Globus pallidus (tissue), 1 donor: ENCODE measurements at regions not wholly inside any gene's neighbourhood (a gene's known extent, or its start where the extent isn't known, plus 50 kb on each side); places are given as distances from the start of the nearest gene placed in this dataset.

Experiments
- DNase-seq: peaks from one replicate; pipeline ENCODE4 v3.0.0-alpha.2; 2015; ENCODE audit warnings: low spot score

DNA sequence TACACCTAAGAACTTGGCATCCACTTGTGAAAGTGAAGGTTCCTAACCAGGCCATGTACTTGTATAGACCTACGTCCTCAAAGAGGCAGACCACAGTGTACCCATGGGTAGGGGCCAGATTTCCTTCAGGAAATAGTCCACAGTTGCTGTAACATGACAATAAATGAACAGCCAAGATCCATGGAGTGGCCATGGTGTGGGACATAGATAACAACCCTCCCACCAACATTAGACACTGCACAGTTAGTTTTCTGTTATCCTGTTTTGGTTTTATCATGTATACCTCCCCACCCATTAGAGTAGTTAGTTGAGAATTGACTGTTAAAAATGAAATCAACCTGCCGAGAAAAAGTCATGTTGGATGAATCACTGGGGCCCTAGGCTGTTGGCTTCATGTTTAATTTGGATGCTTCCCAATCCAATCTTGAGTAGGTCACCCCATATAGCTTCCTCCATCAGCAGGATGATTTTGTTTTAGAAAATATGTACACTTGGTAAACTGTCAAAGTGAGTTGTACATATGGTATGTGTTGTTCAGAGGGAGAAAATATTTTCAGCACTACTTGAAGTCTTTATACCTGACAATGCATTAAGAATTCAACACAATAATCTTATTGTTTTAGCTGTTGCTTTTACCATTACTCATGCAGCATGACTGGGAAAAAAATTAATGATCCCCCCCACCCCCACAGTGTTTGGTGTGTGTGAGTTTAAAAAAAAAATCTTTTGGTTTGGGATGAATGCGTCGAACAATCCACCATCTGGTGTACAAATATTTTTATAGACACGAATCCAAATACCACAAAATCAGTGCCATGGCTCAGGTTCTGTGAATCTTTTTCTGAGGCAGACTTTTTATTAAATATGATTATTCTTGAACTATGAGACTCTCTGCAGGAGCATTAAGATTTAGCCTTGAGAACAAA lies 88.3 kb upstream of the ARHGAP29 start:
- no peak for DNase-seq

DNA sequence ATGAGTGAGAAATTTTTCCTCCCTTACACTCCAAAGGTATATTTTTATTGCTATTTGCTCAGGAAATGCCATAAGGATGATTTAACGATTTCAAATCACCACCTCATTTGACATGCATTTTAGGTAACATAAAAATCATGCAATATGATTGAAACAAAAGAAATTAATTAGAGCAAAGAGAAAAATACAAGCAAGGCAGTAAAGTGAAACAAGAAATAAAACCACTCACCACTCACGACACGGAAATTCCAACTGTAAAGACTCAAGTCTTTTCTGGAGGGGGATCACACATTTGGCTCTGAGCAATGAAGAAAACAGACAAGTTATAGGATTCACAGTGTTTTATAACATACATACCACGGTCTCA lies 86.8 kb upstream of the ARHGAP29 start:
- no peak for DNase-seq

- DNase-seq: no peak
These were observed 86.2 kb upstream of the ARHGAP29 start for GRCh38 chr1:94323311-94324177.

DNA sequence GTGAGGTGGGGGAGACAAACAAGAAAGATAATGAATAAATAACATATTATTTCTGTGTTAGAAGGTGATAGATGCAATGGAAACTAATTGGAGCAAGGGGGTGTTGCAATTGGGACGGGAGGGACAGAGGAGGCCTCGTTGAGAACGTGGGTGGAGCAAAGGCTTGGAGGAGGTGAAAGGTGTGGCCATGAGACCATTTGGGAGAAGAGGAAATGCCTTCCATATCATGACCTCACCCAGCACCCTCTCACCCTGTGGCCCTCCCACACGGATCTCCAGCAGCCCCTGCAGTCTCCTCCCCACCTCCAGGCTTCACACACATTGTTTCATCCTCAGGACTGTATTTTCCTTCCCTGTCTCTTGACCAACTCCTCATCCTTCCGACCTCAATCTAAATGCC lies 85.3 kb upstream of the ARHGAP29 start:
- DNase-seq: no peak

- no peak for DNase-seq
These were observed 84.3 kb upstream of the ARHGAP29 start for GRCh38 chr1:94321662-94322061.

- DNase-seq: no peak
These were observed 82.1 kb upstream of the ARHGAP29 start for GRCh38 chr1:94319319-94320102.

GRCh38 chr1:94318505-94319030 lies 81.2 kb upstream of the ARHGAP29 start:
- no peak for DNase-seq

- DNase-seq: no peak
These were observed 80.4 kb upstream of the ARHGAP29 start for GRCh38 chr1:94317790-94318188.

DNA sequence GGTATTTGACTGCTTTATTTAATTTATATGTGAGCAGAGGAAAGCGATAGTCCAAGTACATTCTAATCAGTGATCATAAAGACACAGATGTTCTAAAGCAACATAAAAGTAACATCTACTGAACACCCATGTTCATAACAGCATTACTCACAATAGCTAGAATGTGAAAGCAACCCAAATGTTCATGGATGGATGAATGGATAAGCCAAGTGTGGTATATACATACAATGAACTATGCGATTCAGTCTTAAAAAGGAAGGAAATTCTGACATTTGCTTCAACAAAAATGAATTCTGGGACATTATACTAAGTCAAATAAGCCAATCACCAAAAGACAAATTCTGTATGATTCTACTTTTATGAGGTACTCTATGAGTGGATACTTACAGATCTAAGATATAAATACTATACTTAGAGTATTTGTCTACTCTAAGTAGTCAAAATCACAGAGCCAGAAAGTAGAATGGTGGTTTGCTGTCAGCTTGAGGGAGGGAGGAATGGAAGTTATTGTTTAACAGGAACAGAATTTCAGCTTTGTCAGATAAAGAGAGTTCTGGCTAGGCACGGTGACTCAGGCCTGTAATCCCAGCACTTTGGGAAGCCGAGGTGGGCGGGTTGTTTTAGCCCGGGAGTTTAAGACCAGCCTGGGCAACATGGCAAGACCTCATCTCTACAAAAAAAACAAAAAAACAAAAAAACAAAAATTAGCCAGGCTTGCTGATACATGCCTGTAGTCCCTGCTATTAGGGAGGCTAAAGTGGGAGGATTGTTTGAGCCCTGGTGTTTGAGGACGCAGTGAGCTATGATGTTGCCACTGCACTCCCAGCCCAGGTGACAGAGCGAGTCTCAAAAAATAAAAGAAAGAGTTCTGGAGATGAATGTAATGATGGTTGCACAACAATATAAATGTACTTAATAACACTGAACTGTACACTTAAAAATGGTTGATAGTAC lies 79.7 kb upstream of the ARHGAP29 start:
- DNase-seq: no peak

GRCh38 chr1:94316183-94316582 lies 78.8 kb upstream of the ARHGAP29 start:
- DNase-seq: no peak

GRCh38 chr1:94315552-94316116 lies 78.2 kb upstream of the ARHGAP29 start:
- no peak for DNase-seq

GRCh38 chr1:94314222-94314858 lies 77.0 kb upstream of the ARHGAP29 start:
- no peak for DNase-seq

DNA sequence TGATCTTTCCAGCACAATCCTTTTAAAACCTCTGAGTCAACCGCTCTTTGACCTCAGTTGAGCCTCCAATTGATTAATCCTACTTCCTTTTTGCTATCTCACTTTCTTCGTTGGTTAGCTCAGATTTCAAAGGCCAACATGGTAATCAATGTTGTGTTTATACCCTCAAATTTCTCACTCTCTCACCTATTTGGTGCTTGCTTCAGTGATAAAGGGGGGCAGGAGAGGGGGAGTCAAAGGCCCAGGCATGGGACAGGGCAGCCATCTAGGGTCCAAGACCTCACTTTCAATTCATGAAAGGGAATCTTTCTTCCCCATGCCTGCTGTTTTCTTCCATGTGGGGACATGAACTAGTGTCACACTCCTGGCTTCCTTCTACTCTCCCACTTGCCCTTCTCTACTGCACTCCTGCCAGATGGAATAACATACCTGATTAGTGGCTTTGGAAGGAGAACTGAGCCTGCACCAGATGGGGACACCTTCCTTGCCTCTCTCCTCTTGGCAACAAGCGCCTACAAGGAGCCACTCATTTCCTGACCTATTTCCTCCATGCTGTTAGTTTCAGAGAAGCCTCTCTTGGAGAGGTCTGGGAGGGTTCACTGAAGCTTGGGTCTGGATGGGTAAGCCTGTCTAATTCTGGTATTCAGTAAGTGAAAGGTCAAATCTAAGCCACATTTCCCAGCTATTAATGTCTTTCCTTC lies 73.3 kb upstream of the ARHGAP29 start:
- DNase-seq: no peak

DNA sequence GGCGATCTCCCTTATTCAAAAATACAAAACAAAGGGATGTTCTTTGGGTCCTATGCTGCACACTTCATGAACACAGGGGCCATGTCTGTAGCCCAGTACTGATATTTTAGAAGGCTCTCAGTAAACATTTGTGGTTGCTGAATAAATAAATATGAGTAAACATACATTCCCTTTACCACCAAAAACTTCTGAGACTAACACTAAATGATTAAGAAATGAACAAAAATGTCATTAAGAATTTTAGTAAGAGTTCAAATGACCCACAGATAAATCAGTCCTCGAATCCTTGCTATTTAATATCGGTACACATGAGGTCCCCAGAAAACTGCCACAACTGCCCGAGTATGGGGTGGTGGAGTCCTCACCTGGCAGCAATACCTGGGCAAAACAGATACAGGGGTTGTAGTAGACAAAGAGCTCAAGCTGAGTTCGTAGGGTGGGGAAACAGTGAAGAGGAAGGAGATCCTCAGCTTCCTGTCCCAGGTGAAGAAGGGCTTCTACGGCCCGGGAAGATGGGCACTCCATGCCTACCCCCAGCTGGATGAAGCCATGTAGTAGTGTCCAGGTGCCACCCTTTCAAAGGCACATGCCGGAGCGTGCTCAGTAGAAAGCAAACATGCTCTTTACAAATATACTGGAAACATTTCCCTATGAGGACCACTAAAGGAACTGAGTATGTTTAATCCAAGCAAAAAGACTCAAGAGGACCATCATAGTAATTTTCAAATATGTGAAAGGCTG lies 72.6 kb upstream of the ARHGAP29 start:
- no peak for DNase-seq

DNA sequence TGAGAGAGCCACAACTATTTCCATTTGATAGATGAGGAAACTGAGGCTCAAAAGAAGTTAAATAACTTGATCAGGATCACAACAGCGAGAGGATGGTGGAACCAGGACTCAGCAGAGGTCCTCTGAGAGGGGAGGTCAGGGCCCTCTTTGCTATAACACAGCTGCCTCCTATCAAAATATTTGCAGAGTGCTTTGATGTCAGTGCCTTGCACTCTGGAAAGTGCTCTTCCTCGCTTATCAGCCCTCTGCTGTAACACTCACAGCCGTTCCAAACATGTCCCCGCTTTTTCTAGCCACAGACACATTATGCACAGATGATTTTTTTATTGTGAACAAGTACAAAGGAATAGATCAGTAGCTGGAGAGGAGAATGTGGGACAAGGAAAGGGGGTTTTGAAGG lies 71.8 kb upstream of the ARHGAP29 start:
- no peak for DNase-seq

- DNase-seq: no peak
These were observed 69.1 kb upstream of the ARHGAP29 start for GRCh38 chr1:94306521-94306920.

DNA sequence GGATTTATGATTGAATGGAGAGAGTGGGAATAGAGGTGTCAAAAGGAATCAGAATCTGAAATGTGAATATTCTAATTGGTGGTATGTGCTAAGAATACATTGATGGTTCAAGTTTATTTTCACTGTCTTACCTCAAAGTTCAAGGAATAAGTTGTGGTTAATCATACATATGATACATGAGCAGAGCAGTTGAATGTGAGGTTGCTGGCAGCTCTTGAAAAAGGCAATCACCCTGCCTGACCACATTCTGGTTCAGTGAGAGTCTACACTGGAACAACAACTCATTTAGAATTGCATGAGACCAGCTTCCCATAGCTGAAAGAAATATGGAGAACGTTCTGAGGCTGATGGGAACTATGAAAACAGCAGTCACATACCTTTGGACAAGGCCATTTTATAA lies 68.3 kb upstream of the ARHGAP29 start:
- DNase-seq: no peak

GRCh38 chr1:94304553-94304952 lies 67.2 kb upstream of the ARHGAP29 start:
- no peak for DNase-seq

- no peak for DNase-seq
These were observed 65.6 kb upstream of the ARHGAP29 start for GRCh38 chr1:94303005-94303404.
